ENCODE measurements at regions not wholly inside any gene's neighbourhood (a gene's known extent, or its start where the extent isn't known, plus 50 kb on each side); places are given as distances from the start of the nearest gene placed in this dataset.

DNA sequence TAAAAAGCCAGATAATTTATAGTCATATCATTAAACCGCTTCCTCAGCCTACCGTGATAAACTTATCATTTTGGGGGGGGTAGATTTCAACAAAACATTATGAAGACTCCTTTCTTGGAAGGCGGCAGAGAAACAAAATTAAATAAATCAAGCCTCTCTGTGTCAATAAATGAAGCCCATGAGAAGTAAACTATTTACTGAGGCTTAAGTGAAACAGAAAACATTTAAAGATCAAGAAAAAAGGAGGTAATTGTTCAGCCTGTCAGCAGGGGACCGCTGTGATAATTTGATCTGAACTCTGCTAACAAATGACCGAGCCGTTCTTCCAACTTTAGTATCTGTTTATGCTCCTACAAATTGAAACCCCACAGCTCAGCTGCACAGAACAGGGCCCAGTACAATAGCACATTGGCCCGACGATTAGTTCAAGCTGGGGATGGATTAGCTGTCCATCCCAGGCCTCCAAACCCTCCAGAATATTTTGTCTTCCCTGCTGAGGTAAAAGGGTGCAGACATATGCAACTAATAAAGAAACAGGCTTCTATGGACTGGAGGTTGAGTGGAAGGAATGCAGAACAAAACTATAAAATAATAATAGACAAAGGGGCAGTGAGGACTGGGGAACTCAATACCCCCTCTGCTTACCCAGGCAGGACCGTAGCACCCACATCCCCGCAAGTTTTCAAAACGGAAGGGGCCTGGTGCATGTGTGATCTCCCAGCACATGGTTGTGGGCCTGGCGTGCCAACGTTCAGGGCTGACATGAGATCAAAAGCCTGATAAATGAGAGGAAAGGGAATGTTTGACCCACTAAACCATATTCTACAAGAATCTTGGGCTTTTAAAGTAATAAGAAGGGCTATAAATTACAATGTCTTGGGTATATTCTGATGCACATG lies 298.1 kb upstream of the IRX5 start:
- Histone ChIP-seq H3K27me3 (no peaks in the 10 kb centered on the region), H3K4me1 (no peaks in the 10 kb centered on the region), H3K4me3 (no peak overlapping the region), H3K27ac (no peak overlapping the region), H3K36me3 (no peaks in the 10 kb centered on the region), H3K9me3 (no peaks in the 10 kb centered on the region)
- DNase-seq (ENCODE audit: low spot score) = no peak
- TF ChIP-seq CTCF (IDR thresholded peaks at IDR 0.05) = no peak

GRCh38 chr16:54631782-54632181 lies 298.9 kb upstream of the IRX5 start:
- TF ChIP-seq CTCF (IDR thresholded peaks at IDR 0.05) = no peak
- H3K4me1 ChIP-seq = no peaks in the 10 kb centered on the region
- H3K9me3 ChIP-seq = no peaks in the 10 kb centered on the region
- H3K36me3 ChIP-seq = no peaks in the 10 kb centered on the region
- DNase-seq (ENCODE audit: low spot score) = no peak
- H3K27ac ChIP-seq = no peak overlapping the region
- H3K4me3 ChIP-seq = no peak overlapping the region
- H3K27me3 ChIP-seq = no peaks in the 10 kb centered on the region

- DNase-seq (ENCODE audit: low spot score) = peak; percentile 67
- Histone ChIP-seq H3K4me3 (no peak overlapping the region), H3K27ac (no peak overlapping the region), H3K36me3 (no peaks in the 10 kb centered on the region), H3K4me1 (no peaks in the 10 kb centered on the region), H3K9me3 (no peaks in the 10 kb centered on the region), H3K27me3 (no peaks in the 10 kb centered on the region)
- no peak for TF ChIP-seq CTCF (IDR thresholded peaks at IDR 0.05)
Measured at GRCh38 chr16:54630284-54630967, 300.2 kb upstream of the IRX5 start.

DNA sequence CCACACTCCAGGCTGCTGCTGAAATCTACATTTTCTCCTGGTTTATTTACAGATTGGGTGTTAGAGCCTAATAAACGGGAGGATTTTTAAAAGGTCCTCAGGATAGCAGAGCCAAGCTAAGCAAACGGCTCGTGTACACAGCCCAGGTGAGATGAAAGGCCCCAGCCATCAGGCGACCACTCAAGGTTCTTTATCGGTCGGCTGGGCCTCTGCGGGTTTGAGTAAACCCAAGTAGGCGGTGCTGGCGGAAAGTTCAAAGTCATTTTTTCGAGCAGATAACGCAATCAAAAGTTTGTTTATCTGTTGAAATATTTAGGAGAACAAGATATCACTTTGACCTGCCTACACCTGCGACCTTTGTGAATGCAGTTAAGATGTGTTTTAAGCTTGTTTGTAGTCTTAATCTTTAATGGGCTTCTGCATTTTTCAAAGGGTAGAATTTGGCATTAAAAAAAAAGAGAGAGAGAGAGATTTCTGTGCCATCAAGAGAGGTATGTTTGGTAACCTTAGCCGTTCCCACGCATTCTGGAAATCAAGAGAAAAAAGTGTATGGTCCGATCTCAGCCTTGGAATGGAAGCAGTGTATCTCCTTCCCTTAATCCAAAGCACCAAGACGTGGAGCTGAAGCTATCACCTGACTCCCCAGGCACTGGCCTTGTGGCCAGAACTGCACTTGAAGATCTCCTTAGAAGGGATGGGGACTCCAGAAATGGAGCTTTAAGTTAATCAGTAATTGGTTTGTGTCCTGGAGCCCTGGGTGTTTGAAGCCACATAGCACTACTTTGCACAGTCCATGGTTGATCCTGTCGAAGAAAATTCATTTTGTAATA lies 301.7 kb upstream of the IRX5 start:
- Histone ChIP-seq H3K27ac (no peak overlapping the region), H3K9me3 (no peaks in the 10 kb centered on the region), H3K27me3 (no peaks in the 10 kb centered on the region), H3K4me3 (no peak overlapping the region), H3K36me3 (no peaks in the 10 kb centered on the region), H3K4me1 (no peaks in the 10 kb centered on the region)
- DNase-seq (ENCODE audit: low spot score) = no peak
- no peak for TF ChIP-seq CTCF (IDR thresholded peaks at IDR 0.05)

DNA sequence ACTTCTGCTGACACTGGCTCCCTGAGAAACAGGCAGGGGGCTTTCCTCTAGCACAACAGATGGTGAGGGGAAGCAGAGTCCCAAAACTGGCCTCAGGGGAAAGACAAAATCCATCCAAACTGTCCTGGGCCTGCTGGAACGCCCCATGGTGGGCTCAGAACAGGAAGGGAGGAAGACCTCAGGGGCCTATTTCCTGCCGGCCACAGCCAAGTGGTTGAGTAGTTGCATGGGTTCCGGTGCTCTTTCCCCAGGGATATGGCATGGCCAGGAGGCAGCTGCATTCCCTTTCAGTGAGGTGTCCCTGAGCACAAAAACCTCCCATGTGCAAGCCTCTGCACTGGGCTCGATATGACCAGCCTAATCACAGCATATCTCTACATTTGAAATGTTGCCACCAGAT lies 303.0 kb upstream of the IRX5 start:
- H3K36me3 ChIP-seq = no peaks in the 10 kb centered on the region
- no peaks in the 10 kb centered on the region for H3K27me3 ChIP-seq
- H3K27ac ChIP-seq = no peak overlapping the region
- no peaks in the 10 kb centered on the region for H3K9me3 ChIP-seq
- no peak for DNase-seq (ENCODE audit: low spot score)
- TF ChIP-seq CTCF (IDR thresholded peaks at IDR 0.05) = no peak
- H3K4me3 ChIP-seq = no peak overlapping the region
- H3K4me1 ChIP-seq = no peaks in the 10 kb centered on the region
